SK-N-SH (cell line): ENCODE measurements at regions not wholly inside any gene's neighbourhood (a gene's known extent, or its start where the extent isn't known, plus 50 kb on each side); places are given as distances from the start of the nearest gene placed in this dataset.

Source experiments
- CTCF ChIA-PET: fragments of 300-600, 350-600 bp; formaldehyde crosslinking; extraction: SDS; loops from one replicate; lab custom pipeline; 2021; lab: Yijun Ruan, JAX
- POLR2A ChIA-PET: fragments of 350-600 bp; sonication (Branson Sonifier 250); formaldehyde crosslinking; extraction: SDS; loops from one replicate; lab custom pipeline; 2020; ENCODE audit warnings: antibody characterized with exemption, inconsistent platforms; lab: Yijun Ruan, JAX
- DNase-seq: peaks from one replicate; pipeline ENCODE4 v3.0.0; 2012
- H2AFZ ChIP-seq: fragments of 200-600 bp; sonication (generic); 2 replicates; pipeline ENCODE4 v1.8.1; 2016; ENCODE audit warnings: antibody characterized with exemption, mild to moderate bottlenecking, low read depth
- H3F3A ChIP-seq: fragments of 200-600 bp; sonication (generic); replicated peaks from 2 replicates; pipeline ENCODE3; 2016; ENCODE audit warnings: antibody characterized with exemption, mild to moderate bottlenecking; ENCODE audit not compliant: insufficient read depth
- H3K27ac ChIP-seq, 2 experiments: fragments of 200-500 bp in 1 of 2; fragments of 200-600 bp in 1 of 2; sonication (Bioruptor generic) in 1 of 2; sonication (generic), shearing (Covaris generic) in 1 of 2; 2 replicates each; pipeline versions ENCODE4 v1.5.1 to v1.6.1; 2014 to 2016; ENCODE audit warnings: low read depth in 2 of 2, inconsistent platforms in 1 of 2, low read length in 1 of 2, mild to moderate bottlenecking in 1 of 2, mixed read lengths in 1 of 2
- H3K27me3 ChIP-seq: fragments of 200-600 bp; sonication (generic), shearing (Covaris generic); 2 replicates; pipeline ENCODE4 v1.6.1; 2016; ENCODE audit warnings: mixed run types; ENCODE audit not compliant: insufficient read depth
- H3K36me3 ChIP-seq, 2 experiments: fragments of 200-500 bp in 1 of 2; fragments of 200-600 bp in 1 of 2; sonication (Bioruptor generic) in 1 of 2; sonication (generic) in 1 of 2; replicated peaks in 1 of 2; 2 replicates each; pipeline versions ENCODE3 to v1.5.1; 2014 to 2016; ENCODE audit warnings: low read length in 1 of 2, mild to moderate bottlenecking in 1 of 2; ENCODE audit not compliant: insufficient read depth in 2 of 2, control insufficient read depth in 1 of 2
- H3K4me1 ChIP-seq, 2 experiments: fragments of 200-500 bp in 1 of 2; fragments of 200-600 bp in 1 of 2; sonication (Bioruptor generic) in 1 of 2; sonication (generic), shearing (Covaris generic) in 1 of 2; 2 replicates each; pipeline versions ENCODE4 v1.5.1 to v1.6.1; 2014 to 2016; ENCODE audit warnings: low read depth in 1 of 2, low read length in 1 of 2, mixed run types in 1 of 2; ENCODE audit not compliant: insufficient read depth in 2 of 2, control insufficient read depth in 1 of 2
- H3K4me2 ChIP-seq: fragments of 200-600 bp; sonication (generic), shearing (Covaris generic); 2 replicates; pipeline ENCODE4 v1.6.1; 2017; ENCODE audit warnings: mixed run types
- H3K4me3 ChIP-seq, 2 experiments: fragments of 200-500 bp in 1 of 2; fragments of 200-600 bp in 1 of 2; sonication (Bioruptor generic) in 1 of 2; sonication (generic), shearing (Covaris generic) in 1 of 2; 2 replicates each; pipeline versions ENCODE4 v1.5.1 to v1.8.1; 2014 to 2016; ENCODE audit warnings: low read depth in 2 of 2, inconsistent platforms in 1 of 2, low read length in 1 of 2, mild to moderate bottlenecking in 1 of 2, mixed read lengths in 1 of 2, moderate library complexity in 1 of 2
- H3K79me2 ChIP-seq: fragments of 200-600 bp; sonication (generic); 2 replicates; pipeline ENCODE4 v1.8.1; 2017; ENCODE audit warnings: mild to moderate bottlenecking; ENCODE audit not compliant: insufficient read depth
- H3K9ac ChIP-seq: fragments of 200-600 bp; sonication (generic); 2 replicates; pipeline ENCODE4 v1.6.1; 2017; ENCODE audit warnings: mixed run types
- H3K9me2 ChIP-seq: fragments of 200-600 bp; sonication (generic); 2 replicates; pipeline ENCODE4 v1.6.1; 2017; ENCODE audit warnings: mixed run types
- H3K9me3 ChIP-seq: fragments of 200-600 bp; sonication (generic); 2 replicates; pipeline ENCODE4 v1.6.1; 2017; ENCODE audit warnings: mixed run types, mild to moderate bottlenecking, moderate library complexity
- H4K20me1 ChIP-seq: fragments of 200-600 bp; sonication (generic); 2 replicates; pipeline ENCODE4 v1.6.1; 2017; ENCODE audit warnings: mild to moderate bottlenecking, mixed run types; ENCODE audit not compliant: insufficient read depth
- ELF1 ChIP-seq: IDR thresholded peaks from 2 replicates; pipeline ENCODE4 v1.4.0; 2012
- JUND ChIP-seq: IDR thresholded peaks from 2 replicates; pipeline ENCODE4 v1.4.0; 2012
- RCOR1 ChIP-seq: fragments of 150-350 bp; IDR thresholded peaks from 2 replicates; pipeline ENCODE4 v1.6.1; 2017; ENCODE audit warnings: antibody characterized with exemption, low read length
- REST ChIP-seq: IDR thresholded peaks from 2 replicates; pipeline ENCODE4 v1.6.1; 2012; ENCODE audit warnings: mild to moderate bottlenecking, low read depth, low read length, moderate library complexity
- SIN3A ChIP-seq: IDR thresholded peaks from 2 replicates; pipeline ENCODE4 v1.6.1; 2012; ENCODE audit warnings: low read depth, mild to moderate bottlenecking, low read length, moderate library complexity, borderline replicate concordance
- TAF1 ChIP-seq: IDR thresholded peaks from 2 replicates; pipeline ENCODE4 v1.6.1; 2012; ENCODE audit warnings: low read depth, mild to moderate bottlenecking, low read length, moderate library complexity, borderline replicate concordance
- TCF12 ChIP-seq: IDR thresholded peaks from 2 replicates; pipeline ENCODE4 v1.4.0; 2012
- WGBS: methylation state at CpG from one replicate; pipeline ENCODE4 v1.1.6; 2017; ENCODE audit warnings: low lambda C conversion rate; 5-methylcytosine and 5-hydroxymethylcytosine counted together
- TF ChIP-seq, protein P1 (sequence below): fragments of 200-600 bp; sonication (generic); IDR thresholded peaks from 2 replicates; pipeline ENCODE4 v1.6.1; 2017; ENCODE audit warnings: antibody characterized with exemption, mild to moderate bottlenecking, moderate library complexity
- TF ChIP-seq, protein P2 (sequence below): IDR thresholded peaks from 2 replicates; pipeline ENCODE4 v1.4.0; 2012; ENCODE audit warnings: low read depth
- TF ChIP-seq, protein P3 (sequence below): IDR thresholded peaks from 2 replicates; pipeline ENCODE4 v1.4.0; 2012; ENCODE audit warnings: low read depth, borderline replicate concordance

DNA sequence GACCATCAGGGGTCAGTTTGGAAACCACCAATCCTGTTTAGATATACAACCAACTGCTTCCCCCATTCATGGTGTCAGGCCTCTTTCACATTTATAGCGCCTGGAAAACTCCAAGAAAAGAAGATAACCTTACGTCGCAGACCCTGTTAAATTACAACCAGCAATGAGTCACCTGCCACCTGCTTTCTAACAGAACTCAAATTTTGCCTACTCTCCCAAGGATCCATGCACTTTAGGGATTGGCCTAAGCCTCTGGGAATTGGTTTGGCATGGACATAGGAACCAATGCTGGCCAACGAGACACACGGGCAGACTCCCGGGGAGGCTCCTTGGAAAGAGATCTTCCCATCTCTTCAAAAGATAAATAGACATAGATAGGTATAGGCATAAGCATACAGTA is 87.0 kb downstream of the FEM1C start:
- no peaks in the 10 kb centered on the region for H3K79me2 ChIP-seq
- ChIA-PET CTCF (interaction anchor here (0.6 to 1.4 kb wide), 2 partner anchors 9 to 118 kb away, joined by 3 read pairs; no protein-coding TSS in a partner anchor), POLR2A (no interaction called here)
- no peaks in the 10 kb centered on the region for H3K36me3 ChIP-seq
- H3K27me3 ChIP-seq, result no peaks in the 10 kb centered on the region
- H2AFZ ChIP-seq, result no peak overlapping the region
- no peaks in the 10 kb centered on the region for H3K9me2 ChIP-seq
- H3F3A ChIP-seq, result peaks cover 39% of the 10 kb centered on the region
- no peak overlapping the region for H3K4me2 ChIP-seq
- no peak overlapping the region for H3K9ac ChIP-seq
- H3K4me3 ChIP-seq, result no peak overlapping the region
- 91% methylated on average over 6 of the region's 6 CpGs for WGBS
- no peaks in the 10 kb centered on the region; the same call in 1 of the 2 replicates for H4K20me1 ChIP-seq
- TF ChIP-seq RCOR1, result no peak
- TF ChIP-seq, protein P1, sequence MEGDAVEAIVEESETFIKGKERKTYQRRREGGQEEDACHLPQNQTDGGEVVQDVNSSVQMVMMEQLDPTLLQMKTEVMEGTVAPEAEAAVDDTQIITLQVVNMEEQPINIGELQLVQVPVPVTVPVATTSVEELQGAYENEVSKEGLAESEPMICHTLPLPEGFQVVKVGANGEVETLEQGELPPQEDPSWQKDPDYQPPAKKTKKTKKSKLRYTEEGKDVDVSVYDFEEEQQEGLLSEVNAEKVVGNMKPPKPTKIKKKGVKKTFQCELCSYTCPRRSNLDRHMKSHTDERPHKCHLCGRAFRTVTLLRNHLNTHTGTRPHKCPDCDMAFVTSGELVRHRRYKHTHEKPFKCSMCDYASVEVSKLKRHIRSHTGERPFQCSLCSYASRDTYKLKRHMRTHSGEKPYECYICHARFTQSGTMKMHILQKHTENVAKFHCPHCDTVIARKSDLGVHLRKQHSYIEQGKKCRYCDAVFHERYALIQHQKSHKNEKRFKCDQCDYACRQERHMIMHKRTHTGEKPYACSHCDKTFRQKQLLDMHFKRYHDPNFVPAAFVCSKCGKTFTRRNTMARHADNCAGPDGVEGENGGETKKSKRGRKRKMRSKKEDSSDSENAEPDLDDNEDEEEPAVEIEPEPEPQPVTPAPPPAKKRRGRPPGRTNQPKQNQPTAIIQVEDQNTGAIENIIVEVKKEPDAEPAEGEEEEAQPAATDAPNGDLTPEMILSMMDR, result no peak
- TF ChIP-seq SIN3A, result no peak
- TF ChIP-seq JUND, result no peak
- TF ChIP-seq, protein P2, sequence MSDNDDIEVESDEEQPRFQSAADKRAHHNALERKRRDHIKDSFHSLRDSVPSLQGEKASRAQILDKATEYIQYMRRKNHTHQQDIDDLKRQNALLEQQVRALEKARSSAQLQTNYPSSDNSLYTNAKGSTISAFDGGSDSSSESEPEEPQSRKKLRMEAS, result no peak
- no peak overlapping the region for H3K27ac ChIP-seq
- no peaks in the 10 kb centered on the region for H3K9me3 ChIP-seq
- no peak for DNase-seq
- H3K4me1 ChIP-seq, result peaks cover 0 to 22% of the 10 kb centered on the region in 2 experiments; a peak in 1 of 4 replicates

DNA sequence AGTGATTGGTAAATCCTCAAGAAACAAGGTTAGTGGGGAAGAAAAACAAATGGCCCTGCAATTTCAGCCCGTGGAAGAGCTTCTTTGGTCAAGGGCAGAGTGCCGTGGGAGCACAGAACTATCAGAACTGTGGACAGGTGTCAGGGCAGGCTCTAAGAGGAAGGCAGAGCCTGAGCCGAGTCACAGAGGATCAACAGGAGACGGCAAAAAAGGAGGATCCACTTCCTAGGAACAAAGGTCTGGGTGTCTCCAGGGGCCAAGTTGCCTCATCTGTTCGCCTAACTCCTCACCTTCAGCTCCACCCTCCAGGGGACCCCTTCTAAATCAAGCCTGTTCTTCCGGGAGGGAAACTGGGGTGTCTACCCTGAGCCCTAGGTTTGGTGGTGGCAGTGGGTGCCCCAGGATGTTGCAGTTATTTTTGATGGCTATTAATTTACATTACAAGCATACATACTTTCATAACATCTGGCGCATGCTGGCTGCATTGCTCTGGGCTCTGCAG is 88.0 kb downstream of the FEM1C start:
- TF ChIP-seq REST (no peak), TCF12 (no peak), TAF1 (no peak), ELF1 (no peak)
- TF ChIP-seq, protein P1, result no peak
- TF ChIP-seq, protein P3, sequence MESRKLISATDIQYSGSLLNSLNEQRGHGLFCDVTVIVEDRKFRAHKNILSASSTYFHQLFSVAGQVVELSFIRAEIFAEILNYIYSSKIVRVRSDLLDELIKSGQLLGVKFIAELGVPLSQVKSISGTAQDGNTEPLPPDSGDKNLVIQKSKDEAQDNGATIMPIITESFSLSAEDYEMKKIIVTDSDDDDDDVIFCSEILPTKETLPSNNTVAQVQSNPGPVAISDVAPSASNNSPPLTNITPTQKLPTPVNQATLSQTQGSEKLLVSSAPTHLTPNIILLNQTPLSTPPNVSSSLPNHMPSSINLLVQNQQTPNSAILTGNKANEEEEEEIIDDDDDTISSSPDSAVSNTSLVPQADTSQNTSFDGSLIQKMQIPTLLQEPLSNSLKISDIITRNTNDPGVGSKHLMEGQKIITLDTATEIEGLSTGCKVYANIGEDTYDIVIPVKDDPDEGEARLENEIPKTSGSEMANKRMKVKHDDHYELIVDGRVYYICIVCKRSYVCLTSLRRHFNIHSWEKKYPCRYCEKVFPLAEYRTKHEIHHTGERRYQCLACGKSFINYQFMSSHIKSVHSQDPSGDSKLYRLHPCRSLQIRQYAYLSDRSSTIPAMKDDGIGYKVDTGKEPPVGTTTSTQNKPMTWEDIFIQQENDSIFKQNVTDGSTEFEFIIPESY, result no peak

More for the DNA sequence above, 88.0 kb downstream of the FEM1C start:
- Histone ChIP-seq H3K36me3 (no peaks in the 10 kb centered on the region), H3K4me1 (peaks cover 0 to 22% of the 10 kb centered on the region in 2 experiments; a peak in 1 of 4 replicates), H3K9me2 (no peaks in the 10 kb centered on the region), H3F3A (peaks cover 29% of the 10 kb centered on the region), H3K4me3 (no peak overlapping the region), H4K20me1 (no peaks in the 10 kb centered on the region; the same call in 1 of the 2 replicates), H3K9ac (no peak overlapping the region), H3K27me3 (no peaks in the 10 kb centered on the region), H3K79me2 (no peaks in the 10 kb centered on the region), H3K4me2 (no peak overlapping the region), H3K27ac (no peak overlapping the region), H2AFZ (no peak overlapping the region), H3K9me3 (no peaks in the 10 kb centered on the region)
- CTCF ChIA-PET, result interaction anchor here (0.6 to 1.4 kb wide), 2 partner anchors 8 to 119 kb away, joined by 3 read pairs; no protein-coding TSS in a partner anchor
- POLR2A ChIA-PET, result no interaction called here
- 86% methylated on average over 7 of the region's 7 CpGs for WGBS
- no peak for DNase-seq
